H1 (cell line): ENCODE measurements at regions not wholly inside any gene's neighbourhood (a gene's known extent, or its start where the extent isn't known, plus 50 kb on each side); places are given as distances from the start of the nearest gene placed in this dataset.

Experiments used
- CTCF ChIA-PET: fragments of 300-600 bp; sonication (Branson Sonifier 250); formaldehyde crosslinking; loops from one replicate; lab custom pipeline; 2021; ENCODE audit not compliant: partially characterized antibody; lab: Charles Lee
- POLR2A ChIA-PET: fragments of 300-600 bp; sonication (Branson Sonifier 250); formaldehyde crosslinking; loops from one replicate; lab custom pipeline; 2021; ENCODE audit warnings: inconsistent platforms; ENCODE audit not compliant: partially characterized antibody; lab: Charles Lee
- DNase-seq, 2 experiments: peaks; one replicate each; pipeline versions ENCODE4 v3.0.0 to v3.0.0-alpha.2; 2010 to 2022; ENCODE audit warnings: low spot score in 2 of 2, low read depth in 1 of 2, mixed read lengths in 1 of 2
- FAIRE-seq: peaks from 2 replicates; lab custom pipeline; 2011; peaks lifted over from hg19 to GRCh38; lab: Jason Lieb, UNC
- H2AFZ ChIP-seq: 2 replicates; pipeline ENCODE4 v1.8.1; 2012; ENCODE audit warnings: low read length, inconsistent platforms
- H2AK5ac ChIP-seq: 2 replicates; pipeline ENCODE4 v1.6.1; 2013; ENCODE audit warnings: low read depth, low read length
- H2BK120ac ChIP-seq: replicated peaks from 2 replicates; pipeline ENCODE3; 2013; ENCODE audit warnings: low read depth, low read length, inconsistent platforms
- H2BK12ac ChIP-seq: 2 replicates; pipeline ENCODE4 v1.6.1; 2013; ENCODE audit warnings: low read depth, low read length
- H2BK15ac ChIP-seq: 2 replicates; pipeline ENCODE4 v1.6.1; 2013; ENCODE audit warnings: low read length
- H2BK20ac ChIP-seq: 2 replicates; pipeline ENCODE4 v1.6.1; 2013; ENCODE audit warnings: low read length
- H2BK5ac ChIP-seq: 2 replicates; pipeline ENCODE4 v1.6.1; 2013; ENCODE audit warnings: low read depth, low read length
- H3K14ac ChIP-seq: 2 replicates; pipeline ENCODE4 v1.6.1; 2013; ENCODE audit warnings: inconsistent platforms; ENCODE audit not compliant: insufficient read length
- H3K18ac ChIP-seq: 2 replicates; pipeline ENCODE4 v1.6.1; 2013; ENCODE audit warnings: low read length; ENCODE audit errors: extremely low read depth
- H3K23ac ChIP-seq: 2 replicates; pipeline ENCODE4 v1.6.1; 2013; ENCODE audit warnings: inconsistent platforms; ENCODE audit not compliant: insufficient read length
- H3K23me2 ChIP-seq: 2 replicates; pipeline ENCODE4 v1.6.1; 2013; ENCODE audit warnings: low read depth, low read length
- H3K27ac ChIP-seq: 2 replicates; pipeline ENCODE4 v1.6.1; 2011; ENCODE audit warnings: low read depth, low read length, inconsistent platforms
- H3K27me3 ChIP-seq, 4 experiments: replicated peaks in 1 of 4; 1 replicate in 1 of 4; 2 replicates in 3 of 4; pipeline versions ENCODE4 v1.6.1 to v1.8.1; 2011 to 2013; ENCODE audit warnings: low read length in 3 of 4, mild to moderate bottlenecking in 3 of 4, inconsistent platforms in 2 of 4, mixed read lengths in 2 of 4, moderate library complexity in 1 of 4; ENCODE audit not compliant: control insufficient read depth in 3 of 4, insufficient read depth in 3 of 4; ENCODE audit errors: extremely low read depth in 1 of 4
- H3K36me3 ChIP-seq, 4 experiments: 2 replicates each; pipeline versions ENCODE4 v1.6.1 to v1.8.1; 2011 to 2013; ENCODE audit warnings: mild to moderate bottlenecking in 4 of 4, low read length in 3 of 4, moderate library complexity in 2 of 4, control low read depth in 1 of 4, inconsistent platforms in 1 of 4; ENCODE audit not compliant: insufficient read depth in 4 of 4, control insufficient read depth in 2 of 4
- H3K4ac ChIP-seq: replicated peaks from 2 replicates; pipeline ENCODE3; 2013; ENCODE audit warnings: low read length, low read depth, mixed read lengths, inconsistent platforms; ENCODE audit not compliant: insufficient read length
- H3K4me1 ChIP-seq, 4 experiments: replicated peaks in 1 of 4; 1 replicate in 1 of 4; 2 replicates in 3 of 4; pipeline versions ENCODE4 v1.6.1 to v1.8.1; 2011 to 2013; ENCODE audit warnings: low read length in 3 of 4, inconsistent platforms in 2 of 4, mixed read lengths in 1 of 4; ENCODE audit not compliant: insufficient read depth in 4 of 4, control insufficient read depth in 3 of 4
- H3K4me2 ChIP-seq, 2 experiments: 2 replicates each; pipeline versions ENCODE4 v1.6.1 to v1.8.1; 2011 to 2013; ENCODE audit warnings: low read depth in 2 of 2, low read length in 2 of 2, control low read depth in 1 of 2, inconsistent platforms in 1 of 2, mild to moderate bottlenecking in 1 of 2; ENCODE audit not compliant: insufficient read depth in 1 of 2
- H3K4me3 ChIP-seq, 4 experiments: fragments of 200-600, 300-600 bp in 1 of 4; sonication (generic), shearing (Covaris generic), sonication (Bioruptor Twin) in 1 of 4; 2 replicates each; pipeline versions ENCODE4 v1.5.1 to v1.8.1; 2011 to 2016; ENCODE audit warnings: low read length in 4 of 4, low read depth in 3 of 4, control low read depth in 2 of 4, inconsistent platforms in 2 of 4, mild to moderate bottlenecking in 2 of 4, mixed read lengths in 1 of 4, moderate library complexity in 1 of 4; ENCODE audit not compliant: insufficient read depth in 2 of 4; ENCODE audit errors: extremely low read depth in 1 of 4
- H3K56ac ChIP-seq: replicated peaks from 2 replicates; pipeline ENCODE3; 2013; ENCODE audit warnings: low read depth, mild to moderate bottlenecking, mixed read lengths, low read length, inconsistent platforms; ENCODE audit not compliant: insufficient read length
- H3K79me1 ChIP-seq: 2 replicates; pipeline ENCODE4 v1.6.1; 2013; ENCODE audit warnings: low read depth, low read length, control low read depth
- H3K79me2 ChIP-seq, 2 experiments: 2 replicates each; pipeline versions ENCODE4 v1.6.1 to v1.8.1; 2012 to 2013; ENCODE audit warnings: low read length in 2 of 2, mild to moderate bottlenecking in 2 of 2, inconsistent platforms in 1 of 2; ENCODE audit not compliant: insufficient read depth in 2 of 2, control insufficient read depth in 1 of 2
- H3K9ac ChIP-seq, 4 experiments: replicated peaks in 1 of 4; 1 replicate in 1 of 4; 2 replicates in 3 of 4; pipeline versions ENCODE4 v1.6.1 to v1.8.1; 2011 to 2013; ENCODE audit warnings: low read depth in 3 of 4, low read length in 3 of 4, control low read depth in 2 of 4, mild to moderate bottlenecking in 2 of 4, moderate library complexity in 2 of 4, inconsistent platforms in 1 of 4; ENCODE audit errors: extremely low read depth in 1 of 4
- H3K9me3 ChIP-seq, 2 experiments: 2 replicates each; pipeline versions ENCODE4 v1.6.1 to v1.8.1; 2012 to 2013; ENCODE audit warnings: mild to moderate bottlenecking in 2 of 2, moderate library complexity in 2 of 2, control low read depth in 1 of 2, inconsistent platforms in 1 of 2, low read depth in 1 of 2, low read length in 1 of 2, mixed read lengths in 1 of 2; ENCODE audit not compliant: insufficient read depth in 2 of 2
- H4K20me1 ChIP-seq, 2 experiments: replicated peaks in 1 of 2; 2 replicates each; pipeline versions ENCODE3 to v1.8.1; 2011 to 2013; ENCODE audit warnings: inconsistent platforms in 2 of 2, low read length in 2 of 2, mild to moderate bottlenecking in 1 of 2; ENCODE audit not compliant: insufficient read depth in 2 of 2, control insufficient read depth in 1 of 2
- H4K5ac ChIP-seq: 2 replicates; pipeline ENCODE4 v1.6.1; 2013; ENCODE audit warnings: low read length, low read depth, mixed read lengths, inconsistent platforms; ENCODE audit not compliant: insufficient read length
- H4K8ac ChIP-seq: 2 replicates; pipeline ENCODE4 v1.8.0; 2013; ENCODE audit warnings: mild to moderate bottlenecking, moderate library complexity, low read length, inconsistent platforms; ENCODE audit not compliant: insufficient read depth; ENCODE audit errors: extremely low read depth
- H4K91ac ChIP-seq: replicated peaks from 2 replicates; pipeline ENCODE3; 2013; ENCODE audit warnings: low read length, mixed read lengths, inconsistent platforms; ENCODE audit not compliant: insufficient read length
- BRCA1 ChIP-seq: IDR thresholded peaks from 2 replicates; pipeline ENCODE4 v1.6.1; 2012; ENCODE audit warnings: low read depth, low read length, improper control_type of control experiment
- CEBPB ChIP-seq: IDR thresholded peaks from 2 replicates; pipeline ENCODE4 v1.6.1; 2012; ENCODE audit warnings: low read depth, low read length
- CHD1 ChIP-seq: IDR thresholded peaks from 2 replicates; pipeline ENCODE4 v1.6.1; 2012; ENCODE audit warnings: low read depth, low read length, improper control_type of control experiment
- CHD2 ChIP-seq: IDR thresholded peaks from 2 replicates; pipeline ENCODE4 v1.6.1; 2012; ENCODE audit warnings: low read length, improper control_type of control experiment
- EP300 ChIP-seq, 2 experiments: IDR thresholded peaks; 1 replicate in 1 of 2; 2 replicates in 1 of 2; pipeline ENCODE4 v1.6.1; 2011 to 2012; ENCODE audit warnings: low read depth in 2 of 2, low read length in 2 of 2, mild to moderate bottlenecking in 2 of 2, borderline replicate concordance in 1 of 2, inconsistent platforms in 1 of 2, moderate library complexity in 1 of 2
- EZH2 ChIP-seq: fragments of 200-600 bp; sonication (generic); IDR thresholded peaks from 2 replicates; pipeline ENCODE4 v1.7.1; 2012; ENCODE audit warnings: low read depth, mild to moderate bottlenecking, moderate library complexity, low read length, inconsistent platforms; ENCODE audit not compliant: severe bottlenecking
- GTF2F1 ChIP-seq: IDR thresholded peaks from 2 replicates; pipeline ENCODE4 v1.6.1; 2012; ENCODE audit warnings: low read depth, low read length, improper control_type of control experiment, borderline replicate concordance
- JUN ChIP-seq: IDR thresholded peaks from 2 replicates; pipeline ENCODE4 v1.6.1; 2011; ENCODE audit warnings: low read depth, mild to moderate bottlenecking, improper control_type of control experiment, low read length
- JUND ChIP-seq: IDR thresholded peaks from 2 replicates; pipeline ENCODE4 v1.6.1; 2011; ENCODE audit warnings: mild to moderate bottlenecking, improper control_type of control experiment, low read length
- KDM1A ChIP-seq: fragments of 200-600, 300-600 bp; sonication (generic); IDR thresholded peaks from 2 replicates; pipeline ENCODE4 v1.7.1; 2016; ENCODE audit warnings: mild to moderate bottlenecking, low read length, borderline replicate concordance
- NRF1 ChIP-seq: IDR thresholded peaks from 2 replicates; pipeline ENCODE4 v1.6.1; 2011; ENCODE audit warnings: mild to moderate bottlenecking, low read depth, low read length, improper control_type of control experiment
- RFX5 ChIP-seq: IDR thresholded peaks from 2 replicates; pipeline ENCODE4 v1.6.1; 2011; ENCODE audit warnings: low read depth, low read length, improper control_type of control experiment, borderline replicate concordance
- RXRA ChIP-seq: IDR thresholded peaks from 2 replicates; pipeline ENCODE4 v1.6.1; 2011; ENCODE audit warnings: low read depth, mild to moderate bottlenecking, low read length, moderate library complexity; ENCODE audit not compliant: insufficient read depth
- SIX5 ChIP-seq: IDR thresholded peaks from 2 replicates; pipeline ENCODE4 v1.6.1; 2011; ENCODE audit warnings: mild to moderate bottlenecking, low read depth, low read length
- TAF7 ChIP-seq: optimal IDR thresholded peaks from 2 replicates; pipeline ENCODE3; 2011; ENCODE audit warnings: low read depth, mild to moderate bottlenecking, inconsistent platforms, low read length, moderate library complexity, borderline replicate concordance
- ZNF274 ChIP-seq: IDR thresholded peaks from 2 replicates; pipeline ENCODE4 v1.7.0; 2012; ENCODE audit warnings: low read length, borderline replicate concordance; ENCODE audit errors: extremely low read depth
- WGBS, 2 experiments: shearing (Covaris generic) in 1 of 2; methylation state at CpG; one replicate each; pipeline versions ENCODE4 v1.1.6 to v1.1.7; 2013 to 2015; ENCODE audit warnings: low lambda C conversion rate in 2 of 2, mixed read lengths in 2 of 2, inconsistent platforms in 1 of 2, low coverage in 1 of 2, missing lambda C conversion rate in 1 of 2; ENCODE audit not compliant: insufficient replicate concordance in 2 of 2, insufficient coverage in 1 of 2, insufficient read length in 1 of 2; ENCODE audit errors: extremely low coverage in 1 of 2, missing lambda C conversion rate in 1 of 2; 5-methylcytosine and 5-hydroxymethylcytosine counted together

- H2BK20ac ChIP-seq, result no peak overlapping the region
- no peaks in the 10 kb centered on the region for H3K79me2 ChIP-seq
- no peak overlapping the region for H4K8ac ChIP-seq
- H3K4me2 ChIP-seq, result no peak overlapping the region
- H2BK15ac ChIP-seq, result no peak overlapping the region
- no peak overlapping the region for H2AK5ac ChIP-seq
- H3K79me1 ChIP-seq, result no peaks in the 10 kb centered on the region
- H3K4me3 ChIP-seq, result no peak overlapping the region
- H3K4me1 ChIP-seq, result no peaks in the 10 kb centered on the region
- ChIA-PET CTCF (interaction anchor here (0.9 kb wide), 1 partner anchor 937 kb away, joined by 4 read pairs; no protein-coding TSS in a partner anchor), POLR2A (no interaction called here)
- FAIRE-seq, result no peak
- no peak overlapping the region for H4K91ac ChIP-seq
- H3K9ac ChIP-seq, result no peak overlapping the region
- no peaks in the 10 kb centered on the region for H3K9me3 ChIP-seq
- no peak overlapping the region for H3K14ac ChIP-seq
- H4K5ac ChIP-seq, result no peak overlapping the region
- no peak overlapping the region for H2AFZ ChIP-seq
- H3K27me3 ChIP-seq, result no peaks in the 10 kb centered on the region
- 95% methylated on average over 3 of the region's 3 CpGs; no CpG with 5 or more reads in 1 of the 2 experiments for WGBS, 2 experiments
- H4K20me1 ChIP-seq, result no peaks in the 10 kb centered on the region
- no peak overlapping the region for H2BK5ac ChIP-seq
- H3K36me3 ChIP-seq, result no peaks in the 10 kb centered on the region
- no peak overlapping the region for H3K18ac ChIP-seq
- no peak for DNase-seq
- no peaks in the 10 kb centered on the region for H3K23me2 ChIP-seq
- no peak overlapping the region for H2BK120ac ChIP-seq
- H2BK12ac ChIP-seq, result no peak overlapping the region
- no peak overlapping the region for H3K56ac ChIP-seq
- no peak overlapping the region for H3K23ac ChIP-seq
- H3K27ac ChIP-seq, result no peak overlapping the region
- no peak overlapping the region for H3K4ac ChIP-seq
- no peak for TF ChIP-seq JUN
- TF ChIP-seq CHD1, result no peak
- no peak for TF ChIP-seq NRF1
- no peak for TF ChIP-seq RFX5
- TF ChIP-seq BRCA1, result no peak
- TF ChIP-seq TAF7, result no peak
- TF ChIP-seq CEBPB, result no peak
- TF ChIP-seq CHD2, result no peak
- no peak for TF ChIP-seq ZNF274
- TF ChIP-seq RXRA, result no peak
- TF ChIP-seq KDM1A, result no peak
- no peak for TF ChIP-seq EP300 (IDR thresholded peaks at IDR 0.05; ENCODE audit: borderline replicate concordance in 1 of 2, low read depth in 2 of 2, low read length in 2 of 2)
- no peak for TF ChIP-seq JUND
- no peak for TF ChIP-seq EZH2
- no peak for TF ChIP-seq GTF2F1
- TF ChIP-seq SIX5, result no peak
Measured at GRCh38 chr5:109594217-109594616, 95.5 kb upstream of the MAN2A1 start.
